T-helper 1 cell (primary cell): ENCODE measurements at regions not wholly inside any gene's neighbourhood (a gene's known extent, or its start where the extent isn't known, plus 50 kb on each side); places are given as distances from the start of the nearest gene placed in this dataset.
"Not testable (repeated sequence)": the region's sequence is repeated elsewhere in the genome, so short reads cannot be mapped to it uniquely, and the experiment has no call there.

ENCODE experiments used
- DNase-seq, 5 donors: peaks; one replicate each; pipeline ENCODE4 v3.0.0-alpha.2; 2012 to 2020

- no peak for DNase-seq
Measured at GRCh38 chr9:2355697-2355983, 265.9 kb upstream of the VLDLR start.

GRCh38 chr9:2356041-2356790, 265.4 kb upstream of the VLDLR start:
- DNase-seq: no peak

GRCh38 chr9:2359891-2360471, 261.6 kb upstream of the VLDLR start:
- DNase-seq: no peak

- DNase-seq: no peak
Measured at GRCh38 chr9:2362150-2362549, 259.4 kb upstream of the VLDLR start.

GRCh38 chr9:2363138-2363745, 258.3 kb upstream of the VLDLR start:
- no peak for DNase-seq

- DNase-seq: no peak
Measured at GRCh38 chr9:2363781-2364180, 257.8 kb upstream of the VLDLR start.

GRCh38 chr9:2367970-2368369, 253.6 kb upstream of the VLDLR start:
- no peak for DNase-seq

- DNase-seq: no peak
Measured at GRCh38 chr9:2373648-2374047, 247.9 kb upstream of the VLDLR start.

GRCh38 chr9:2375114-2375513, 246.5 kb upstream of the VLDLR start:
- DNase-seq: no peak

GRCh38 chr9:2377117-2377516, 244.5 kb upstream of the VLDLR start:
- no peak for DNase-seq

GRCh38 chr9:2377834-2378233, 243.8 kb upstream of the VLDLR start:
- DNase-seq: no peak

- no peak for DNase-seq
Measured at GRCh38 chr9:2378266-2378665, 243.3 kb upstream of the VLDLR start.

GRCh38 chr9:2378816-2379215, 242.8 kb upstream of the VLDLR start:
- DNase-seq: no peak

- DNase-seq: no peak
Measured at GRCh38 chr9:2384741-2385140, 236.8 kb upstream of the VLDLR start.

GRCh38 chr9:2385746-2386145, 235.8 kb upstream of the VLDLR start:
- no peak for DNase-seq

GRCh38 chr9:2386566-2386965, 235.0 kb upstream of the VLDLR start:
- DNase-seq: no peak

- DNase-seq: no peak
Measured at GRCh38 chr9:2387166-2387565, 234.4 kb upstream of the VLDLR start.

GRCh38 chr9:2389404-2389803, 232.2 kb upstream of the VLDLR start:
- DNase-seq: no peak

- no peak for DNase-seq
Measured at GRCh38 chr9:2390028-2390427, 231.6 kb upstream of the VLDLR start.

GRCh38 chr9:2391509-2392132, 230.0 kb upstream of the VLDLR start:
- not testable (repeated sequence) for DNase-seq

GRCh38 chr9:2394087-2394741, 227.4 kb upstream of the VLDLR start:
- DNase-seq: not testable (repeated sequence)

- no peak for DNase-seq
Measured at GRCh38 chr9:2395814-2396612, 225.6 kb upstream of the VLDLR start.
